NCI-H460 (cell line): ENCODE measurements at regions not wholly inside any gene's neighbourhood (a gene's known extent, or its start where the extent isn't known, plus 50 kb on each side); places are given as distances from the start of the nearest gene placed in this dataset.

ENCODE experiments used
- DNase-seq: peaks from one replicate; pipeline ENCODE4 v3.0.0-alpha.2; 2016; ENCODE audit warnings: low read depth; ENCODE audit errors: extremely low read depth

GRCh38 chr18:61756244-61756643, 136.6 kb downstream of the RNF152 start:
- DNase-seq: no peak

GRCh38 chr18:61755555-61755954, 137.3 kb downstream of the RNF152 start:
- no peak for DNase-seq

GRCh38 chr18:61754039-61754583, 138.7 kb downstream of the RNF152 start:
- DNase-seq: no peak

GRCh38 chr18:61753373-61753772, 139.4 kb downstream of the RNF152 start:
- DNase-seq: no peak

GRCh38 chr18:61752973-61753372, 139.8 kb downstream of the RNF152 start:
- DNase-seq: no peak

GRCh38 chr18:61750840-61751668, 141.8 kb downstream of the RNF152 start:
- DNase-seq: no peak

GRCh38 chr18:61749546-61749945, 143.3 kb downstream of the RNF152 start:
- DNase-seq: no peak

GRCh38 chr18:61749031-61749430, 143.8 kb downstream of the RNF152 start:
- no peak for DNase-seq

- no peak for DNase-seq
Observed at GRCh38 chr18:61748004-61748403, 144.8 kb downstream of the RNF152 start.

GRCh38 chr18:61743775-61744531, 148.9 kb downstream of the RNF152 start:
- DNase-seq: no peak

GRCh38 chr18:61742565-61743429, 150.0 kb downstream of the RNF152 start:
- DNase-seq: no peak

GRCh38 chr18:61741881-61742454, 150.8 kb downstream of the RNF152 start:
- no peak for DNase-seq

GRCh38 chr18:61738488-61738887, 154.3 kb downstream of the RNF152 start:
- DNase-seq: no peak

GRCh38 chr18:61738042-61738441, 154.8 kb downstream of the RNF152 start:
- no peak for DNase-seq

- DNase-seq: no peak
Observed at GRCh38 chr18:61736133-61736532, 156.7 kb downstream of the RNF152 start.

- DNase-seq: no peak
Observed at GRCh38 chr18:61735564-61736102, 157.2 kb downstream of the RNF152 start.

- DNase-seq: no peak
Observed at GRCh38 chr18:61734396-61734795, 158.4 kb downstream of the RNF152 start.

GRCh38 chr18:61732854-61733253, 160.0 kb downstream of the RNF152 start:
- DNase-seq: no peak

GRCh38 chr18:61731693-61732376, 161.0 kb downstream of the RNF152 start:
- no peak for DNase-seq

GRCh38 chr18:61731178-61731577, 161.6 kb downstream of the RNF152 start:
- no peak for DNase-seq
